Activated T-cell treated with anti-CD3 and anti-CD28 coated beads for 24 hours (primary cell): ENCODE measurements at regions not wholly inside any gene's neighbourhood (a gene's known extent, or its start where the extent isn't known, plus 50 kb on each side); places are given as distances from the start of the nearest gene placed in this dataset.
"Not testable (repeated sequence)": the region's sequence is repeated elsewhere in the genome, so short reads cannot be mapped to it uniquely, and the experiment has no call there.

Experiments used
- DNase-seq: peaks from one replicate; pipeline ENCODE4 v3.0.0-alpha.2; 2020; ENCODE audit warnings: low read depth

GRCh38 chr1:182227864-182228547 lies 163.6 kb downstream of the GLUL start:
- no peak for DNase-seq

- no peak for DNase-seq
Measured at GRCh38 chr1:182226618-182227017, 165.0 kb downstream of the GLUL start.

GRCh38 chr1:182225755-182226154 lies 164.2 kb upstream of the ZNF648 start:
- not testable (repeated sequence) for DNase-seq

GRCh38 chr1:182221990-182222389 lies 160.5 kb upstream of the ZNF648 start:
- DNase-seq = not testable (repeated sequence)

- not testable (repeated sequence) for DNase-seq
Measured at GRCh38 chr1:182221367-182221766, 159.9 kb upstream of the ZNF648 start.

GRCh38 chr1:182217967-182218366 lies 156.5 kb upstream of the ZNF648 start:
- no peak for DNase-seq

- DNase-seq = no peak
Measured at GRCh38 chr1:182217071-182217470, 155.6 kb upstream of the ZNF648 start.

GRCh38 chr1:182215764-182216163 lies 154.3 kb upstream of the ZNF648 start:
- no peak for DNase-seq

GRCh38 chr1:182213163-182213562 lies 151.7 kb upstream of the ZNF648 start:
- no peak for DNase-seq

- DNase-seq = no peak
Measured at GRCh38 chr1:182211386-182211785, 149.9 kb upstream of the ZNF648 start.

GRCh38 chr1:182210417-182210816 lies 148.9 kb upstream of the ZNF648 start:
- no peak for DNase-seq

GRCh38 chr1:182207300-182207699 lies 145.8 kb upstream of the ZNF648 start:
- no peak for DNase-seq

- no peak for DNase-seq
Measured at GRCh38 chr1:182206626-182207239, 145.2 kb upstream of the ZNF648 start.

GRCh38 chr1:182205351-182206022 lies 144.0 kb upstream of the ZNF648 start:
- DNase-seq = no peak

GRCh38 chr1:182203191-182203875 lies 141.8 kb upstream of the ZNF648 start:
- no peak for DNase-seq

GRCh38 chr1:182201490-182201889 lies 140.0 kb upstream of the ZNF648 start:
- not testable (repeated sequence) for DNase-seq

GRCh38 chr1:182200025-182200812 lies 138.7 kb upstream of the ZNF648 start:
- DNase-seq = no peak

GRCh38 chr1:182198006-182198605 lies 136.6 kb upstream of the ZNF648 start:
- no peak for DNase-seq

GRCh38 chr1:182196897-182197870 lies 135.7 kb upstream of the ZNF648 start:
- DNase-seq = no peak

GRCh38 chr1:182195733-182196132 lies 134.2 kb upstream of the ZNF648 start:
- DNase-seq = no peak
